RWPE2 (cell line): ENCODE measurements at regions not wholly inside any gene's neighbourhood (a gene's known extent, or its start where the extent isn't known, plus 50 kb on each side); places are given as distances from the start of the nearest gene placed in this dataset.
A peak's percentile ranks its signal among the peaks of the same experiment; 100 is the strongest.

Source experiments
- ATAC-seq: fragments of 200-7000 bp; cut with Tn5 transposase; 3 replicates; pipeline ENCODE4 v1.9.1; 2021; ENCODE audit warnings: low read depth
- DNase-seq: peaks from one replicate; pipeline ENCODE4 v3.0.0-alpha.2; 2020; ENCODE audit warnings: low spot score
- H3K27ac ChIP-seq: fragments of 450-650 bp; 2 replicates; pipeline ENCODE4 v1.5.1; 2017; ENCODE audit warnings: mild to moderate bottlenecking; ENCODE audit not compliant: poor library complexity, severe bottlenecking
- H3K27me3 ChIP-seq: fragments of 250-450 bp; sonication (Bioruptor Pico); 2 replicates; pipeline ENCODE4 v1.5.1; 2021; ENCODE audit warnings: mild to moderate bottlenecking, moderate library complexity; ENCODE audit not compliant: insufficient read depth, poor library complexity, severe bottlenecking
- H3K36me3 ChIP-seq: fragments of 250-450 bp; sonication (Bioruptor Pico); 2 replicates; pipeline ENCODE4 v1.5.1; 2020; ENCODE audit warnings: low read depth, mild to moderate bottlenecking, moderate library complexity
- H3K4me1 ChIP-seq: fragments of 250-450 bp; sonication (Bioruptor Pico); 2 replicates; pipeline ENCODE4 v1.5.1; 2021; ENCODE audit warnings: mild to moderate bottlenecking, moderate library complexity; ENCODE audit not compliant: insufficient read depth, poor library complexity, severe bottlenecking
- H3K4me3 ChIP-seq: fragments of 250-450 bp; sonication (Bioruptor Pico); 2 replicates; pipeline ENCODE4 v1.5.1; 2021; ENCODE audit warnings: mild to moderate bottlenecking, moderate library complexity; ENCODE audit not compliant: severe bottlenecking
- H3K9me3 ChIP-seq: fragments of 250-450 bp; sonication (Bioruptor Pico); 2 replicates; pipeline ENCODE4 v1.5.1; 2021; ENCODE audit warnings: mild to moderate bottlenecking, moderate library complexity; ENCODE audit not compliant: severe bottlenecking
- CTCF ChIP-seq: fragments of 450-650 bp; IDR thresholded peaks from one replicate; pipeline ENCODE4 v1.5.1; 2017; ENCODE audit warnings: mild to moderate bottlenecking, moderate library complexity; ENCODE audit not compliant: poor library complexity, severe bottlenecking

GRCh38 chr14:22168092-22168955 is 420.7 kb downstream of the DAD1 start:
- H3K27ac ChIP-seq = no peak overlapping the region
- TF ChIP-seq CTCF = peak; percentile 24
- H3K9me3 ChIP-seq = no peaks in the 10 kb centered on the region
- H3K36me3 ChIP-seq = no peaks in the 10 kb centered on the region
- ATAC-seq = no peak
- H3K27me3 ChIP-seq = no peaks in the 10 kb centered on the region
- peaks cover 8% of the 10 kb centered on the region for H3K4me1 ChIP-seq
- H3K4me3 ChIP-seq = no peak overlapping the region
- no peak for DNase-seq

GRCh38 chr14:22164616-22165015 is 424.4 kb downstream of the DAD1 start:
- Histone ChIP-seq H3K27ac (no peak overlapping the region), H3K4me1 (peaks cover 14% of the 10 kb centered on the region), H3K27me3 (no peaks in the 10 kb centered on the region), H3K36me3 (no peaks in the 10 kb centered on the region), H3K4me3 (no peak overlapping the region), H3K9me3 (no peaks in the 10 kb centered on the region)
- peak; percentile 82 for ATAC-seq
- TF ChIP-seq CTCF = no peak
- no peak for DNase-seq

- no peak for DNase-seq
- H3K36me3 ChIP-seq = no peaks in the 10 kb centered on the region
- no peak overlapping the region for H3K4me3 ChIP-seq
- peaks cover 28% of the 10 kb centered on the region for H3K4me1 ChIP-seq
- no peak for ATAC-seq
- no peak overlapping the region for H3K27ac ChIP-seq
- no peaks in the 10 kb centered on the region for H3K9me3 ChIP-seq
- H3K27me3 ChIP-seq = no peaks in the 10 kb centered on the region
- TF ChIP-seq CTCF = peak; percentile 60
Observed at GRCh38 chr14:22163051-22163450, 426.0 kb downstream of the DAD1 start.

GRCh38 chr14:22159957-22160356 is 429.1 kb downstream of the DAD1 start:
- Histone ChIP-seq H3K27me3 (no peaks in the 10 kb centered on the region), H3K27ac (peak overlapping the region; percentile 83), H3K36me3 (no peaks in the 10 kb centered on the region), H3K4me3 (no peak overlapping the region), H3K9me3 (no peaks in the 10 kb centered on the region), H3K4me1 (peaks cover 31% of the 10 kb centered on the region)
- DNase-seq (no peak), ATAC-seq (no peak)
- TF ChIP-seq CTCF = no peak

- Histone ChIP-seq H3K9me3 (no peaks in the 10 kb centered on the region), H3K36me3 (no peaks in the 10 kb centered on the region), H3K4me3 (no peak overlapping the region), H3K27ac (peak overlapping the region; percentile 83), H3K27me3 (no peaks in the 10 kb centered on the region), H3K4me1 (peaks cover 24% of the 10 kb centered on the region)
- ATAC-seq = peak; percentile 99
- no peak for TF ChIP-seq CTCF
- DNase-seq = peak; percentile 94
Observed at GRCh38 chr14:22159099-22159498, 429.9 kb downstream of the DAD1 start.
